CD14-positive monocyte (primary cell): ENCODE measurements at regions not wholly inside any gene's neighbourhood (a gene's known extent, or its start where the extent isn't known, plus 50 kb on each side); places are given as distances from the start of the nearest gene placed in this dataset.

Source experiments
- DNase-seq, 3 donors: peaks; one replicate each; pipeline ENCODE4 v3.0.0-alpha.2; 2011 to 2022
- H2AFZ ChIP-seq: 2 replicates; pipeline ENCODE4 v1.6.0; 2012; ENCODE audit warnings: mild to moderate bottlenecking, low read depth, low read length, inconsistent platforms; ENCODE audit not compliant: insufficient read depth, poor library complexity, severe bottlenecking
- H3K27ac ChIP-seq, 2 donors: 1 replicate in 1 of 2; 2 replicates in 1 of 2; pipeline ENCODE4 v1.5.1; 2012 to 2013; ENCODE audit warnings: low read length in 2 of 2, control low read depth in 1 of 2, inconsistent platforms in 1 of 2, low read depth in 1 of 2, mild to moderate bottlenecking in 1 of 2
- H3K27me3 ChIP-seq, 2 donors: one replicate each; pipeline versions ENCODE4 v1.6.0 to v1.6.1; 2011 to 2013; ENCODE audit warnings: low read length in 2 of 2; ENCODE audit not compliant: control insufficient read depth in 2 of 2, insufficient read depth in 2 of 2
- H3K36me3 ChIP-seq, 2 donors: replicated peaks in 1 of 2; 1 replicate in 1 of 2; 2 replicates in 1 of 2; pipeline versions ENCODE4 v1.5.1 to v1.6.1; 2012 to 2013; ENCODE audit warnings: low read length in 2 of 2, control low read depth in 1 of 2, inconsistent platforms in 1 of 2, mild to moderate bottlenecking in 1 of 2; ENCODE audit not compliant: insufficient read depth in 2 of 2, control insufficient read depth in 1 of 2
- H3K4me1 ChIP-seq, 2 donors: 1 replicate in 1 of 2; 2 replicates in 1 of 2; pipeline versions ENCODE4 v1.5.1 to v1.6.1; 2012 to 2013; ENCODE audit warnings: low read length in 2 of 2, control low read depth in 1 of 2, inconsistent platforms in 1 of 2, mild to moderate bottlenecking in 1 of 2, moderate library complexity in 1 of 2; ENCODE audit not compliant: insufficient read depth in 2 of 2, control insufficient read depth in 1 of 2
- H3K4me2 ChIP-seq: replicated peaks from 2 replicates; pipeline ENCODE3; 2012; ENCODE audit warnings: low read length, moderate library complexity, mild to moderate bottlenecking; ENCODE audit not compliant: poor library complexity, severe bottlenecking; ENCODE audit errors: extremely low read depth
- H3K4me3 ChIP-seq, 3 experiments: fragments of 200-600 bp in 1 of 3; sonication (generic) in 1 of 3; replicated peaks in 1 of 3; 1 replicate in 2 of 3; 2 replicates in 1 of 3; pipeline ENCODE4 v1.5.1; 2011 to 2013; ENCODE audit warnings: low read length in 3 of 3, mild to moderate bottlenecking in 3 of 3, control low read depth in 2 of 3, low read depth in 2 of 3, inconsistent platforms in 1 of 3, moderate library complexity in 1 of 3
- H3K79me2 ChIP-seq: 2 replicates; pipeline ENCODE4 v1.6.0; 2012; ENCODE audit warnings: mild to moderate bottlenecking, control low read depth, inconsistent platforms, low read length, moderate library complexity; ENCODE audit not compliant: insufficient read depth
- H3K9ac ChIP-seq: 2 replicates; pipeline ENCODE4 v1.6.0; 2017; ENCODE audit warnings: low read length, mild to moderate bottlenecking; ENCODE audit not compliant: insufficient read depth, poor library complexity, severe bottlenecking
- H3K9me3 ChIP-seq, 2 donors: replicated peaks in 1 of 2; 1 replicate in 1 of 2; 2 replicates in 1 of 2; pipeline versions ENCODE4 v1.5.1 to v1.6.1; 2012 to 2013; ENCODE audit warnings: low read length in 2 of 2, control low read depth in 1 of 2; ENCODE audit not compliant: control insufficient read depth in 1 of 2, insufficient read depth in 1 of 2
- H4K20me1 ChIP-seq: 2 replicates; pipeline ENCODE4 v1.6.0; 2012; ENCODE audit warnings: mild to moderate bottlenecking, low read length, control low read depth, moderate library complexity; ENCODE audit not compliant: insufficient read depth
- H3K27ac Mint-ChIP-seq, 7 donors: one replicate each; pipeline ENCODE4 v1.8.0; 2020; ENCODE audit warnings: mild to moderate bottlenecking in 7 of 7, mixed read lengths in 7 of 7, moderate library complexity in 6 of 7, inconsistent platforms in 2 of 7
- H3K27me3 Mint-ChIP-seq, 3 donors: one replicate each; pipeline ENCODE4 v1.8.0; 2021 to 2022; ENCODE audit warnings: low read depth in 3 of 3, mild to moderate bottlenecking in 3 of 3, mixed read lengths in 3 of 3, moderate library complexity in 3 of 3, inconsistent platforms in 1 of 3
- H3K36me3 Mint-ChIP-seq, 2 donors: one replicate each; pipeline ENCODE4 v1.8.0; 2020; ENCODE audit warnings: mixed read lengths in 2 of 2, inconsistent platforms in 1 of 2, mild to moderate bottlenecking in 1 of 2
- H3K4me1 Mint-ChIP-seq: one replicate; pipeline ENCODE4 v1.8.0; 2020; ENCODE audit warnings: mild to moderate bottlenecking, mixed read lengths
- H3K4me3 Mint-ChIP-seq, 2 donors: one replicate each; pipeline ENCODE4 v1.8.0; 2020; ENCODE audit warnings: mild to moderate bottlenecking in 2 of 2, mixed read lengths in 2 of 2, moderate library complexity in 1 of 2
- H3K9me3 Mint-ChIP-seq, 7 donors: one replicate each; pipeline ENCODE4 v1.8.0; 2020 to 2022; ENCODE audit warnings: mixed read lengths in 7 of 7, mild to moderate bottlenecking in 6 of 7, moderate library complexity in 6 of 7, inconsistent platforms in 2 of 7
- CTCF ChIP-seq: fragments of 200-600 bp; IDR thresholded peaks from one replicate; pipeline ENCODE4 v1.8.0; 2022; ENCODE audit warnings: antibody characterized with exemption, mild to moderate bottlenecking
- WGBS: methylation state at CpG from one replicate; pipeline ENCODE4 v1.1.5; 2013; ENCODE audit warnings: missing lambda C conversion rate; ENCODE audit not compliant: insufficient coverage; 5-methylcytosine and 5-hydroxymethylcytosine counted together
- intact Hi-C, 2 donors: fragments of 100-400 bp; cut with micrococcal nuclease; formaldehyde crosslinking; loops; one replicate each; pipeline versions ENCODE4 v1.15.0 to v1.15.1; 2023

- no peak for TF ChIP-seq CTCF
- no peaks in the 10 kb centered on the region for H3K4me1 Mint-ChIP-seq
- peaks cover 0 to 7% (median 4%) of the 10 kb centered on the region in 3 donors for H3K27me3 Mint-ChIP-seq
- Histone ChIP-seq H4K20me1 (no peaks in the 10 kb centered on the region), H3K27ac (no peak overlapping the region), H3K9me3 (peaks cover 0 to 21% of the 10 kb centered on the region in 2 donors), H3K36me3 (no peaks in the 10 kb centered on the region), H3K4me1 (no peaks in the 10 kb centered on the region), H3K4me2 (no peak overlapping the region), H3K27me3 (no peaks in the 10 kb centered on the region), H3K79me2 (no peaks in the 10 kb centered on the region), H3K4me3 (no peak overlapping the region), H2AFZ (no peak overlapping the region), H3K9ac (no peak overlapping the region)
- intact Hi-C loops = no loop called here
- no peak for DNase-seq
- 100% methylated on average over 2 of the region's 3 CpGs for WGBS
- H3K27ac Mint-ChIP-seq = no peak overlapping the region
- H3K36me3 Mint-ChIP-seq = no peaks in the 10 kb centered on the region
- H3K4me3 Mint-ChIP-seq = no peak overlapping the region
- H3K9me3 Mint-ChIP-seq = peaks cover 12 to 27% (median 19%) of the 10 kb centered on the region in 7 donors
Observed at GRCh38 chr19:32191921-32192320, 153.5 kb upstream of the ZNF507 start.

- Histone ChIP-seq H3K4me1 (no peaks in the 10 kb centered on the region), H3K27me3 (no peaks in the 10 kb centered on the region), H3K79me2 (no peaks in the 10 kb centered on the region), H2AFZ (no peak overlapping the region), H4K20me1 (no peaks in the 10 kb centered on the region), H3K4me3 (no peak overlapping the region), H3K36me3 (no peaks in the 10 kb centered on the region), H3K9ac (no peak overlapping the region), H3K4me2 (no peak overlapping the region), H3K9me3 (peaks cover 0 to 22% of the 10 kb centered on the region in 2 donors), H3K27ac (no peak overlapping the region)
- H3K27ac Mint-ChIP-seq = peak overlapping the region in 1 of 7 donors; percentile 5
- no peaks in the 10 kb centered on the region for H3K36me3 Mint-ChIP-seq
- H3K27me3 Mint-ChIP-seq = peaks cover 2 to 6% (median 5%) of the 10 kb centered on the region in 3 donors
- no peak for TF ChIP-seq CTCF
- DNase-seq = no peak
- intact Hi-C loops = no loop called here
- peaks cover 2% of the 10 kb centered on the region for H3K4me1 Mint-ChIP-seq
- peaks cover 14 to 29% (median 22%) of the 10 kb centered on the region in 7 donors for H3K9me3 Mint-ChIP-seq
- H3K4me3 Mint-ChIP-seq = no peak overlapping the region
- 94% methylated on average over 9 of the region's 13 CpGs for WGBS
Observed at GRCh38 chr19:32195706-32196610, 149.5 kb upstream of the ZNF507 start.
